A549 (cell line): ENCODE measurements at regions not wholly inside any gene's neighbourhood (a gene's known extent, or its start where the extent isn't known, plus 50 kb on each side); places are given as distances from the start of the nearest gene placed in this dataset.
"Not testable (repeated sequence)": the region's sequence is repeated elsewhere in the genome, so short reads cannot be mapped to it uniquely, and the experiment has no call there.

Experiments used
- CTCF ChIP-seq: fragments of >200 bp; sonication (Bioruptor Twin); formaldehyde crosslinking; IDR thresholded peaks from 3 replicates; pipeline ENCODE4 v1.5.1; 2016
- EP300 ChIP-seq, 2 experiments: fragments of >200 bp; sonication (Bioruptor Twin); formaldehyde crosslinking; IDR thresholded peaks; 2 replicates in 1 of 2; 3 replicates in 1 of 2; pipeline ENCODE4 v1.6.1; 2016 to 2017
- JUNB ChIP-seq: fragments of >200 bp; sonication (Bioruptor Twin); formaldehyde crosslinking; IDR thresholded peaks from 2 replicates; pipeline ENCODE4 v1.6.1; 2016
- KDM1A ChIP-seq: fragments of 200-600 bp; sonication (generic); IDR thresholded peaks from 2 replicates; pipeline ENCODE4 v1.6.1; 2016; ENCODE audit warnings: low read depth, mild to moderate bottlenecking
- POLR2A ChIP-seq: IDR thresholded peaks from 2 replicates; pipeline ENCODE4 v1.6.1; 2012; ENCODE audit warnings: mild to moderate bottlenecking, low read length
- REST ChIP-seq: fragments of 200-600 bp; sonication (generic); IDR thresholded peaks from 2 replicates; pipeline ENCODE4 v1.6.1; 2016; ENCODE audit warnings: antibody characterized with exemption, mild to moderate bottlenecking, moderate library complexity
- RNF2 ChIP-seq: fragments of 200-600 bp; sonication (generic); IDR thresholded peaks from 2 replicates; pipeline ENCODE4 v1.6.1; 2016; ENCODE audit warnings: low read depth, mild to moderate bottlenecking, antibody characterized with exemption, moderate library complexity, borderline replicate concordance
- USF2 ChIP-seq: fragments of 450-650 bp; IDR thresholded peaks from 2 replicates; pipeline ENCODE4 v1.6.1; 2014; ENCODE audit warnings: antibody characterized with exemption

- TF ChIP-seq POLR2A; KDM1A; JUNB; CTCF; REST; EP300 (IDR thresholded peaks at IDR 0.05); USF2; RNF2: not testable (repeated sequence)
These were observed 476.2 kb downstream of the DIRAS2 start for GRCh38 chr9:90166374-90166773.
